HL-60 (cell line): ENCODE measurements at regions not wholly inside any gene's neighbourhood (a gene's known extent, or its start where the extent isn't known, plus 50 kb on each side); places are given as distances from the start of the nearest gene placed in this dataset.

Experiments used
- TF ChIP-seq, protein P1 (sequence below): IDR thresholded peaks from one replicate; pipeline ENCODE4 v1.5.1; 2011; ENCODE audit warnings: low read length, control low read depth, inconsistent platforms; ENCODE audit not compliant: insufficient read depth
- TF ChIP-seq, protein P2 (sequence below): IDR thresholded peaks from 2 replicates; pipeline ENCODE4 v1.6.1; 2012; ENCODE audit warnings: low read depth; ENCODE audit not compliant: insufficient replicate concordance

DNA sequence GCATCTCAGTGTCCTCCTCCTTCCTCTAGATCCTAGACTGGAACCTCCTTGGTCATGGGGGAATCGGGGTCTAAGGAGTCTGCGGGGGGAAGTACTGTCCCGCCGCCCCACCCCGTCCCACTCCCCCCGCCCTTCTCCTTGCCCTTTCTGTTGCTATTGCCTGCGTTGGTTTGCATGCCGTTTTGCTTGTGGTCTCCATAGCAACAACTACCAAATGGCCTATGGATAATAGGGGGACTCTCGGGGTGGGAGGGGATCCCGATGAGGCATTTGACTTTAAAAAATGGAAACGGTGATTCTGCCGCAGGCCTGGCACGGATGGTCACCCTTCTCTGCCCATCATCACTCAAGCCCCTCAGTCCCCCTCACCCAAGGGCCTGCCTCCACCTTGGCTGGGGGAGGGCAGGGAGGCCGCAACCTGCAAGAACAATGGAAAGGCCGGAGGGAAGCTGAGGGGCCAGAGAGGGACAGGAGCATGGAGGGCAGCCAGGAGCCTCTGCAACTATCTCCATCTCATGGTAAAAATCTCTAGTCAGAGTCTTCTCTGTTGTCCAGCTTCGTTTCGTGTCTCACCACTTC is 231.4 kb upstream of the TNRC6C start:
- TF ChIP-seq, protein P1, sequence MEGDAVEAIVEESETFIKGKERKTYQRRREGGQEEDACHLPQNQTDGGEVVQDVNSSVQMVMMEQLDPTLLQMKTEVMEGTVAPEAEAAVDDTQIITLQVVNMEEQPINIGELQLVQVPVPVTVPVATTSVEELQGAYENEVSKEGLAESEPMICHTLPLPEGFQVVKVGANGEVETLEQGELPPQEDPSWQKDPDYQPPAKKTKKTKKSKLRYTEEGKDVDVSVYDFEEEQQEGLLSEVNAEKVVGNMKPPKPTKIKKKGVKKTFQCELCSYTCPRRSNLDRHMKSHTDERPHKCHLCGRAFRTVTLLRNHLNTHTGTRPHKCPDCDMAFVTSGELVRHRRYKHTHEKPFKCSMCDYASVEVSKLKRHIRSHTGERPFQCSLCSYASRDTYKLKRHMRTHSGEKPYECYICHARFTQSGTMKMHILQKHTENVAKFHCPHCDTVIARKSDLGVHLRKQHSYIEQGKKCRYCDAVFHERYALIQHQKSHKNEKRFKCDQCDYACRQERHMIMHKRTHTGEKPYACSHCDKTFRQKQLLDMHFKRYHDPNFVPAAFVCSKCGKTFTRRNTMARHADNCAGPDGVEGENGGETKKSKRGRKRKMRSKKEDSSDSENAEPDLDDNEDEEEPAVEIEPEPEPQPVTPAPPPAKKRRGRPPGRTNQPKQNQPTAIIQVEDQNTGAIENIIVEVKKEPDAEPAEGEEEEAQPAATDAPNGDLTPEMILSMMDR = no peak
- TF ChIP-seq, protein P2, sequence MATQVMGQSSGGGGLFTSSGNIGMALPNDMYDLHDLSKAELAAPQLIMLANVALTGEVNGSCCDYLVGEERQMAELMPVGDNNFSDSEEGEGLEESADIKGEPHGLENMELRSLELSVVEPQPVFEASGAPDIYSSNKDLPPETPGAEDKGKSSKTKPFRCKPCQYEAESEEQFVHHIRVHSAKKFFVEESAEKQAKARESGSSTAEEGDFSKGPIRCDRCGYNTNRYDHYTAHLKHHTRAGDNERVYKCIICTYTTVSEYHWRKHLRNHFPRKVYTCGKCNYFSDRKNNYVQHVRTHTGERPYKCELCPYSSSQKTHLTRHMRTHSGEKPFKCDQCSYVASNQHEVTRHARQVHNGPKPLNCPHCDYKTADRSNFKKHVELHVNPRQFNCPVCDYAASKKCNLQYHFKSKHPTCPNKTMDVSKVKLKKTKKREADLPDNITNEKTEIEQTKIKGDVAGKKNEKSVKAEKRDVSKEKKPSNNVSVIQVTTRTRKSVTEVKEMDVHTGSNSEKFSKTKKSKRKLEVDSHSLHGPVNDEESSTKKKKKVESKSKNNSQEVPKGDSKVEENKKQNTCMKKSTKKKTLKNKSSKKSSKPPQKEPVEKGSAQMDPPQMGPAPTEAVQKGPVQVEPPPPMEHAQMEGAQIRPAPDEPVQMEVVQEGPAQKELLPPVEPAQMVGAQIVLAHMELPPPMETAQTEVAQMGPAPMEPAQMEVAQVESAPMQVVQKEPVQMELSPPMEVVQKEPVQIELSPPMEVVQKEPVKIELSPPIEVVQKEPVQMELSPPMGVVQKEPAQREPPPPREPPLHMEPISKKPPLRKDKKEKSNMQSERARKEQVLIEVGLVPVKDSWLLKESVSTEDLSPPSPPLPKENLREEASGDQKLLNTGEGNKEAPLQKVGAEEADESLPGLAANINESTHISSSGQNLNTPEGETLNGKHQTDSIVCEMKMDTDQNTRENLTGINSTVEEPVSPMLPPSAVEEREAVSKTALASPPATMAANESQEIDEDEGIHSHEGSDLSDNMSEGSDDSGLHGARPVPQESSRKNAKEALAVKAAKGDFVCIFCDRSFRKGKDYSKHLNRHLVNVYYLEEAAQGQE = no peak
